ENCODE measurements at regions not wholly inside any gene's neighbourhood (a gene's known extent, or its start where the extent isn't known, plus 50 kb on each side); places are given as distances from the start of the nearest gene placed in this dataset.

DNA sequence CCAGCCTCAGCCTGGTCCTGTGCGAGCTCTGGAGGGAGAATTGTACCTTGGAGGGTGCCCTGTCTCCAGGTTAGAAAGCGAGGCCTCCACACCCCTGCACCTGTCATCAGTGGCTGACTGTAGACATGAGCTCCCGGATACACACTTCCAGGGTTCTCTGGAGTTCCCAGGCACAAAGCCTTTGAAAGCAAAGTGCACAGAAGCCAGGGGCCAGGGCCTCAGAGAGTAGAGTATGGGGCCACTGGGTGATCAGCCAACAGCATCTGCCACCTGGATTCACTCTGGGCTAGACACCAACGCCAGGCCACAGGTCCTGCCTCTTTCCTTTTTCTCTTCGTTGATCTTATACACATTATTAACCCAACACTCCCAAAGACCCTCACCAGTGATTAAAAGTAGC, 239.4 kb upstream of the HDAC4 start:
- no peaks in the 10 kb centered on the region for H3K4me1 ChIP-seq (ENCODE audit: control insufficient read depth in 1 of 2, insufficient read depth in 1 of 2, low read depth in 1 of 2, low read length in 1 of 2)
- H3K4me3 ChIP-seq (ENCODE audit: low read depth in 1 of 2, low read length in 1 of 2) = no peak overlapping the region
- TF ChIP-seq, protein P1, sequence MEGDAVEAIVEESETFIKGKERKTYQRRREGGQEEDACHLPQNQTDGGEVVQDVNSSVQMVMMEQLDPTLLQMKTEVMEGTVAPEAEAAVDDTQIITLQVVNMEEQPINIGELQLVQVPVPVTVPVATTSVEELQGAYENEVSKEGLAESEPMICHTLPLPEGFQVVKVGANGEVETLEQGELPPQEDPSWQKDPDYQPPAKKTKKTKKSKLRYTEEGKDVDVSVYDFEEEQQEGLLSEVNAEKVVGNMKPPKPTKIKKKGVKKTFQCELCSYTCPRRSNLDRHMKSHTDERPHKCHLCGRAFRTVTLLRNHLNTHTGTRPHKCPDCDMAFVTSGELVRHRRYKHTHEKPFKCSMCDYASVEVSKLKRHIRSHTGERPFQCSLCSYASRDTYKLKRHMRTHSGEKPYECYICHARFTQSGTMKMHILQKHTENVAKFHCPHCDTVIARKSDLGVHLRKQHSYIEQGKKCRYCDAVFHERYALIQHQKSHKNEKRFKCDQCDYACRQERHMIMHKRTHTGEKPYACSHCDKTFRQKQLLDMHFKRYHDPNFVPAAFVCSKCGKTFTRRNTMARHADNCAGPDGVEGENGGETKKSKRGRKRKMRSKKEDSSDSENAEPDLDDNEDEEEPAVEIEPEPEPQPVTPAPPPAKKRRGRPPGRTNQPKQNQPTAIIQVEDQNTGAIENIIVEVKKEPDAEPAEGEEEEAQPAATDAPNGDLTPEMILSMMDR (IDR thresholded peaks at IDR 0.05) = no peak
- H3K9me3 ChIP-seq = no peaks in the 10 kb centered on the region
- H3K27me3 ChIP-seq = peaks cover 10% of the 10 kb centered on the region
- no peak overlapping the region for H3K27ac ChIP-seq
- no peaks in the 10 kb centered on the region for H3K36me3 ChIP-seq

DNA sequence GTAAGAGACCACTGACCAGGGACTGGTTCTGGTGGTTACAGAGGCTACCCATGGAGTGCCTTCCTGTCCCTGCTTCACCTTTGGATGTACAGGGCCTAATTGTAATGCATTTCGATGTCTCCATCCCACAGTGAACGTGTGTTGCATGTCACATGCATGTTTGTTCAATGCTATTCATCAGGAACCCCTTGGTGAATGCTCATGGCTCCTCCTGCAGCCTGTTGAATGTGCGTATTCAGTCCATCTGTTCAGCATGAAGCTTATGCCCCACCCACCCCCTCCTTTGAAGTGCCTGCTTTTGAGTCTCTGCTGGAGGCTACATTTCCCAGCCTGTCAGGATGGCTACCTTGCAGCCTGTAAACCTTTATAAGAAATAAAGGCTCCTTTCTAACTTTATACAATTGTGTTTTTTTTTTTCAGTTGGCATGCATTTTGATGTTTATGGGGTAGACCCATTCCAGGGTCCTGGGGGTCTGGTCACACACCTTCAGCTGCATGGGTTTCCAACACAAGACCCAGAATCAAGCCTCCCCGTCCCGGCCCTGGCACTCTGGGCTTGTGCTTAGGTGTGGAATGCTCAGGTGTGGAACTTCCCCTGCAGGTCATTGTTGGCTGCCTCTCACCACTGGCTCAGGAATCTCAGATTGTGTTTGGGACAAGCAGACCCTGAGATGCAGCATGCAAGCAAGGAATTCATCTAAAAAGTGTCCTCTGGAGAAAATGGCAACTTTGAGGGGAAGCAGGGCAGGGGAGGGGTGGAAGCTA, 238.8 kb upstream of the HDAC4 start:
- no peaks in the 10 kb centered on the region for H3K36me3 ChIP-seq
- H3K27ac ChIP-seq = no peak overlapping the region
- no peaks in the 10 kb centered on the region for H3K9me3 ChIP-seq
- TF ChIP-seq, protein P1 (IDR thresholded peaks at IDR 0.05) = no peak
- peaks cover 10% of the 10 kb centered on the region for H3K27me3 ChIP-seq
- no peak overlapping the region for H3K4me3 ChIP-seq (ENCODE audit: low read depth in 1 of 2, low read length in 1 of 2)
- no peaks in the 10 kb centered on the region for H3K4me1 ChIP-seq (ENCODE audit: control insufficient read depth in 1 of 2, insufficient read depth in 1 of 2, low read depth in 1 of 2, low read length in 1 of 2)

DNA sequence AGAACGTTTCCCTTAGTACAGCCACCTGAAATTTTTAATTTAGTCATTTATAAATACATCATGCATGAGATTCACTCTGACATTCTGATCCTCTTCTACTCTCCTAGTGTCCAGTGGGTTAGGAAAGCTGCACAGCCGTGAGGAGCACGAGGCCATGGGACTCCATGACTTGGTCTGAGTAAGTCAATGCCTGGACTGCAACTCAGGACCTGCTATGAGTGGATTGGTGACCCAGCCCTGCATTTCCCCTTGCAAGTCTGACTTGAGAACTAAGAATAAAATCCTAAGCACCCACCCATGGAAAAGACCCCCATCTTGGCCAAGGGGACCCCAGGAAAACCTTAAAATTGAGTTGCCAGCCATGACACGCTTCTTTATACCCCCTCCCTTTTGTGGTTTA, 237.6 kb upstream of the HDAC4 start:
- Histone ChIP-seq H3K27me3 (peaks cover 10% of the 10 kb centered on the region), H3K36me3 (no peaks in the 10 kb centered on the region), H3K9me3 (no peaks in the 10 kb centered on the region), H3K4me3 (ENCODE audit: low read depth in 1 of 2, low read length in 1 of 2) (no peak overlapping the region), H3K4me1 (ENCODE audit: control insufficient read depth in 1 of 2, insufficient read depth in 1 of 2, low read depth in 1 of 2, low read length in 1 of 2) (no peaks in the 10 kb centered on the region), H3K27ac (no peak overlapping the region)
- TF ChIP-seq, protein P1 (IDR thresholded peaks at IDR 0.05) = no peak

DNA sequence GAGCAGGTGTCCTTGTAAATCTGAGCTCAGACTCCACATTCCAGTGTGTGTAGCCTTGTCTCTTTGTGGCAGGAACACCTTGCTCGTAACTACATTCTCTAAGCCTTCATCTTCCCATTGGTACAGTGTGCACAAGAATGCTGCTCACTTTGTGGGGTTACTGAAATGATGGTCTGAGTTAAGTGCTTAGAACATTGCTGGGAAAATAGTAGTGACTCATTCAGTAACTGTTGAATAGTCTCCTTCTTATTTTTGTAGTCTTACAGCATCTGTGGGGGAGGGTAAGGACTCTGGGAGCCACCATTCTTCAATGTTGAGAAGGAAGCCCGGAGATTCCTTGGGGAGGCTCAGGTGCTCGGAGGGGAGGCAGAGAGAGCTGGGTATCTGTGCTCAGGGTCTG, 236.0 kb upstream of the HDAC4 start:
- TF ChIP-seq, protein P1 (IDR thresholded peaks at IDR 0.05) = no peak
- Histone ChIP-seq H3K27ac (no peak overlapping the region), H3K9me3 (no peaks in the 10 kb centered on the region), H3K4me1 (ENCODE audit: control insufficient read depth in 1 of 2, insufficient read depth in 1 of 2, low read depth in 1 of 2, low read length in 1 of 2) (no peaks in the 10 kb centered on the region), H3K27me3 (peaks cover 10% of the 10 kb centered on the region), H3K4me3 (ENCODE audit: low read depth in 1 of 2, low read length in 1 of 2) (no peak overlapping the region), H3K36me3 (no peaks in the 10 kb centered on the region)

DNA sequence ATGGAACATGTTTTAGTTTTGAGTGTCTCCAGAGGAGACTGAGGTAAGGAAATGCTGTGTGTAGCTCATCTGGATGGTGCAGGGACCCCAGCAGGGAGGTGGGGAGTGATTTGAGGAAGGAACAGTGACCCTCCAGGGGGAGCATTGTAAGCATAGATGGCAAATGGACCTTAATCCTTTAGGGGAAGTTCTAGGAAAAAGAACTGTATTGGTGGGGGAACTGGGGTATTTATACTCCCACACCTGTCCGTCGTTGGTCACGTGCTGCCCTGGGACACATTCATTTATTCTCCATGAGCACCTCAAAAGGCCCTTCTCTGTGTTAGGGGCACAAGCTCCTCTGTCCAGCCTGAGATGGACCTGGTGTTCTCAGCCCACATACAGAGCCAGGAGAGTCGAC, 233.9 kb upstream of the HDAC4 start:
- Histone ChIP-seq H3K9me3 (no peaks in the 10 kb centered on the region), H3K4me3 (ENCODE audit: low read depth in 1 of 2, low read length in 1 of 2) (no peak overlapping the region), H3K36me3 (no peaks in the 10 kb centered on the region), H3K27ac (no peak overlapping the region), H3K4me1 (ENCODE audit: control insufficient read depth in 1 of 2, insufficient read depth in 1 of 2, low read depth in 1 of 2, low read length in 1 of 2) (peaks cover 6 to 9% of the 10 kb centered on the region in 2 experiments), H3K27me3 (peaks cover 10% of the 10 kb centered on the region)
- TF ChIP-seq, protein P1 (IDR thresholded peaks at IDR 0.05) = no peak
